ENCODE measurements at regions not wholly inside any gene's neighbourhood (a gene's known extent, or its start where the extent isn't known, plus 50 kb on each side); places are given as distances from the start of the nearest gene placed in this dataset.

- H3K9ac ChIP-seq (ENCODE audit: insufficient read depth in 1 of 2, low read length in 2 of 2): no peak overlapping the region
- no peak for TF ChIP-seq CTCF (IDR thresholded peaks at IDR 0.05; ENCODE audit: control extremely low read depth, extremely low read depth)
- no peaks in the 10 kb centered on the region for H3K36me3 ChIP-seq (ENCODE audit: control insufficient read depth in 4 of 4, insufficient read depth in 4 of 4, low read length in 4 of 4)
- 77 to 100% methylated on average over 1 of the region's 1 CpG for WGBS, 2 donors
- H3K4me3 ChIP-seq: no peak overlapping the region
- no peak for DNase-seq
- H3K4me1 ChIP-seq (ENCODE audit: control insufficient read depth in 5 of 5, insufficient read depth in 5 of 5, low read length in 5 of 5): no peaks in the 10 kb centered on the region
- H3K9me3 ChIP-seq (ENCODE audit: control insufficient read depth in 4 of 4, insufficient read depth in 3 of 4, low read length in 3 of 4): no peaks in the 10 kb centered on the region
- no peak for ATAC-seq (ENCODE audit: insufficient read depth, low FRiP score)
- no peaks in the 10 kb centered on the region for H3K27me3 ChIP-seq (ENCODE audit: control insufficient read depth in 3 of 3, insufficient read depth in 3 of 3, low read length in 2 of 3)
- no peak overlapping the region for H3K27ac ChIP-seq (ENCODE audit: low read depth in 1 of 2, low read length in 1 of 2)
Measured at GRCh38 chr1:87243573-87243972, 85.1 kb upstream of the LMO4 start.

GRCh38 chr1:87246436-87246835 is 82.2 kb upstream of the LMO4 start:
- no peak for TF ChIP-seq CTCF (IDR thresholded peaks at IDR 0.05; ENCODE audit: control extremely low read depth, extremely low read depth)
- H3K9me3 ChIP-seq (ENCODE audit: control insufficient read depth in 4 of 4, insufficient read depth in 3 of 4, low read length in 3 of 4): no peaks in the 10 kb centered on the region
- DNase-seq (no peak), ATAC-seq (ENCODE audit: insufficient read depth, low FRiP score) (no peak)
- no peak overlapping the region for H3K9ac ChIP-seq (ENCODE audit: insufficient read depth in 1 of 2, low read length in 2 of 2)
- no peaks in the 10 kb centered on the region for H3K36me3 ChIP-seq (ENCODE audit: control insufficient read depth in 4 of 4, insufficient read depth in 4 of 4, low read length in 4 of 4)
- no peaks in the 10 kb centered on the region for H3K27me3 ChIP-seq (ENCODE audit: control insufficient read depth in 3 of 3, insufficient read depth in 3 of 3, low read length in 2 of 3)
- H3K4me3 ChIP-seq: no peak overlapping the region
- WGBS, 2 donors: 78 to 91% methylated on average over 5 of the region's 5 CpGs
- no peak overlapping the region for H3K27ac ChIP-seq (ENCODE audit: low read depth in 1 of 2, low read length in 1 of 2)
- no peaks in the 10 kb centered on the region for H3K4me1 ChIP-seq (ENCODE audit: control insufficient read depth in 5 of 5, insufficient read depth in 5 of 5, low read length in 5 of 5)

GRCh38 chr1:87249803-87250202 is 78.9 kb upstream of the LMO4 start:
- no peak for DNase-seq
- 90 to 93% methylated on average over 2 of the region's 2 CpGs for WGBS, 2 donors
- no peaks in the 10 kb centered on the region for H3K36me3 ChIP-seq (ENCODE audit: control insufficient read depth in 4 of 4, insufficient read depth in 4 of 4, low read length in 4 of 4)

More at GRCh38 chr1:87249803-87250202, 78.9 kb upstream of the LMO4 start:
- H3K4me3 ChIP-seq: no peak overlapping the region
- H3K9ac ChIP-seq (ENCODE audit: insufficient read depth in 1 of 2, low read length in 2 of 2): no peak overlapping the region
- no peaks in the 10 kb centered on the region for H3K4me1 ChIP-seq (ENCODE audit: control insufficient read depth in 5 of 5, insufficient read depth in 5 of 5, low read length in 5 of 5)
- H3K9me3 ChIP-seq (ENCODE audit: control insufficient read depth in 4 of 4, insufficient read depth in 3 of 4, low read length in 3 of 4): no peaks in the 10 kb centered on the region
- no peak overlapping the region for H3K27ac ChIP-seq (ENCODE audit: low read depth in 1 of 2, low read length in 1 of 2)
- no peak for TF ChIP-seq CTCF (IDR thresholded peaks at IDR 0.05; ENCODE audit: control extremely low read depth, extremely low read depth)
- no peaks in the 10 kb centered on the region for H3K27me3 ChIP-seq (ENCODE audit: control insufficient read depth in 3 of 3, insufficient read depth in 3 of 3, low read length in 2 of 3)
- no peak for ATAC-seq (ENCODE audit: insufficient read depth, low FRiP score)

All from lung (tissue), 11 donors.